ENCODE measurements at regions not wholly inside any gene's neighbourhood (a gene's known extent, or its start where the extent isn't known, plus 50 kb on each side); places are given as distances from the start of the nearest gene placed in this dataset.
"Not testable (repeated sequence)": the region's sequence is repeated elsewhere in the genome, so short reads cannot be mapped to it uniquely, and the experiment has no call there.

- no peak for TF ChIP-seq MAX (IDR thresholded peaks at IDR 0.05; ENCODE audit: low read depth, low read length)
- TF ChIP-seq POLR2A (IDR thresholded peaks at IDR 0.05; ENCODE audit: extremely low read depth, insufficient read length): no peak
- no peak for TF ChIP-seq MYC (IDR thresholded peaks at IDR 0.05; ENCODE audit: low read depth, low read length)
- TF ChIP-seq CTCF (IDR thresholded peaks at IDR 0.05; ENCODE audit: low read depth, low read length): no peak
- no peak overlapping the region for H3K4me3 ChIP-seq (ENCODE audit: low read depth, low read length)
- no peak for DNase-seq (ENCODE audit: low read depth)
Observed at GRCh38 chr16:64343061-64343819, 778.6 kb downstream of the CDH11 start.

GRCh38 chr16:64341336-64341735 lies 780.5 kb downstream of the CDH11 start:
- DNase-seq (ENCODE audit: low read depth); H3K4me3 ChIP-seq (ENCODE audit: low read depth, low read length): not testable (repeated sequence)

GRCh38 chr16:64339052-64339770 lies 782.7 kb downstream of the CDH11 start:
- no peak overlapping the region for H3K4me3 ChIP-seq (ENCODE audit: low read depth, low read length)
- no peak for TF ChIP-seq POLR2A (IDR thresholded peaks at IDR 0.05; ENCODE audit: extremely low read depth, insufficient read length)
- TF ChIP-seq MYC (IDR thresholded peaks at IDR 0.05; ENCODE audit: low read depth, low read length): no peak
- no peak for TF ChIP-seq CTCF (IDR thresholded peaks at IDR 0.05; ENCODE audit: low read depth, low read length)
- DNase-seq (ENCODE audit: low read depth): no peak

GRCh38 chr16:64321881-64322280 lies 800.0 kb downstream of the CDH11 start:
- DNase-seq (ENCODE audit: low read depth): no peak
- no peak overlapping the region for H3K4me3 ChIP-seq (ENCODE audit: low read depth, low read length)
- TF ChIP-seq POLR2A (IDR thresholded peaks at IDR 0.05; ENCODE audit: extremely low read depth, insufficient read length) (no peak), CTCF (IDR thresholded peaks at IDR 0.05; ENCODE audit: low read depth, low read length) (no peak), MYC (IDR thresholded peaks at IDR 0.05; ENCODE audit: low read depth, low read length) (no peak), MAX (IDR thresholded peaks at IDR 0.05; ENCODE audit: low read depth, low read length) (no peak)

GRCh38 chr16:64321066-64321465 lies 800.8 kb downstream of the CDH11 start:
- no peak for DNase-seq (ENCODE audit: low read depth)
- no peak for TF ChIP-seq CTCF (IDR thresholded peaks at IDR 0.05; ENCODE audit: low read depth, low read length)
- no peak for TF ChIP-seq POLR2A (IDR thresholded peaks at IDR 0.05; ENCODE audit: extremely low read depth, insufficient read length)
- TF ChIP-seq MAX (IDR thresholded peaks at IDR 0.05; ENCODE audit: low read depth, low read length): no peak
- TF ChIP-seq MYC (IDR thresholded peaks at IDR 0.05; ENCODE audit: low read depth, low read length): no peak
- no peak overlapping the region for H3K4me3 ChIP-seq (ENCODE audit: low read depth, low read length)

- TF ChIP-seq MYC (IDR thresholded peaks at IDR 0.05; ENCODE audit: low read depth, low read length): no peak
- TF ChIP-seq POLR2A (IDR thresholded peaks at IDR 0.05; ENCODE audit: extremely low read depth, insufficient read length): no peak
- TF ChIP-seq MAX (IDR thresholded peaks at IDR 0.05; ENCODE audit: low read depth, low read length): no peak
- TF ChIP-seq CTCF (IDR thresholded peaks at IDR 0.05; ENCODE audit: low read depth, low read length): no peak
- no peak overlapping the region for H3K4me3 ChIP-seq (ENCODE audit: low read depth, low read length)
- no peak for DNase-seq (ENCODE audit: low read depth)
Observed at GRCh38 chr16:64317601-64318000, 804.3 kb downstream of the CDH11 start.
